LNCaP clone FGC (cell line): ENCODE measurements at regions not wholly inside any gene's neighbourhood (a gene's known extent, or its start where the extent isn't known, plus 50 kb on each side); places are given as distances from the start of the nearest gene placed in this dataset.

ENCODE experiments used
- DNase-seq: peaks from one replicate; pipeline ENCODE4 v3.0.0-alpha.2; 2011; ENCODE audit warnings: low read depth
- H3K4me3 ChIP-seq: 2 replicates; pipeline ENCODE4 v1.5.1; 2011; ENCODE audit warnings: mild to moderate bottlenecking, low read depth, low read length, control low read depth
- TF ChIP-seq, protein P1 (sequence below): IDR thresholded peaks from 2 replicates; pipeline ENCODE4 v1.5.1; 2012; ENCODE audit warnings: mild to moderate bottlenecking; ENCODE audit not compliant: control insufficient read depth, insufficient read depth; ENCODE audit errors: extremely low read depth

DNA sequence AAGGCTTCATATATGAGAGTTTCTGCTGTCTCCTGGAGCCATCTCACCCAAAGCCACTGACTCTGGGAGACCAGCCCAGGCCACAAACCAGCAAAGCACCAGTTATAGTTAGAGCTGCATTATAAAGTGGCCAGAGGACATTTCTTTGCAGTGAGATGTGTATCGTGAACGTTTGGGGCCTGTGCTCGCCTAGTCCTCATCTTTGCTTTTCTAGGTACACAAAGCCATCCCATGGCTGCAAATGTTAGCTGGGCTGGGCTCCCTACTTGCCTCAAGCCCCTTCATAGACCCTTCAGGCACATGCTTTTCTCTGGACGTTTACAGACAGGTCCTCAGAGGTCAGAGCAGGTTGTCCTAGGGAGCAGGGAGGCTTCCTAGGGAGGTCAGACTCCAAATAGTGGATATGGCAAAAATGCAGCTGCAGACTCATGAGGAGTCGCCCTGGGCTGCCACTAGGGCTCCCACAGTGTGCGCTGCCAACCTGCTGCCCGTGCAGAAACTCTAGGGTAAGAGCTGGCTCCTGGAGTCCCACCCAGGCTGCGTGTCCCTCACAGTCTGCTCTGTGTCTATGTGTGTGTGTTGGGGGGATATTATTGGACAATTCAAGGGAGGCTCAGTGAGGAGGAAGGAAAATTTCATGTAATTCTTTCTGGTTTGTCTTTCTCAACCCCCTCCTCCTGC is 141.0 kb downstream of the RPIA start:
- no peak overlapping the region for H3K4me3 ChIP-seq
- TF ChIP-seq, protein P1, sequence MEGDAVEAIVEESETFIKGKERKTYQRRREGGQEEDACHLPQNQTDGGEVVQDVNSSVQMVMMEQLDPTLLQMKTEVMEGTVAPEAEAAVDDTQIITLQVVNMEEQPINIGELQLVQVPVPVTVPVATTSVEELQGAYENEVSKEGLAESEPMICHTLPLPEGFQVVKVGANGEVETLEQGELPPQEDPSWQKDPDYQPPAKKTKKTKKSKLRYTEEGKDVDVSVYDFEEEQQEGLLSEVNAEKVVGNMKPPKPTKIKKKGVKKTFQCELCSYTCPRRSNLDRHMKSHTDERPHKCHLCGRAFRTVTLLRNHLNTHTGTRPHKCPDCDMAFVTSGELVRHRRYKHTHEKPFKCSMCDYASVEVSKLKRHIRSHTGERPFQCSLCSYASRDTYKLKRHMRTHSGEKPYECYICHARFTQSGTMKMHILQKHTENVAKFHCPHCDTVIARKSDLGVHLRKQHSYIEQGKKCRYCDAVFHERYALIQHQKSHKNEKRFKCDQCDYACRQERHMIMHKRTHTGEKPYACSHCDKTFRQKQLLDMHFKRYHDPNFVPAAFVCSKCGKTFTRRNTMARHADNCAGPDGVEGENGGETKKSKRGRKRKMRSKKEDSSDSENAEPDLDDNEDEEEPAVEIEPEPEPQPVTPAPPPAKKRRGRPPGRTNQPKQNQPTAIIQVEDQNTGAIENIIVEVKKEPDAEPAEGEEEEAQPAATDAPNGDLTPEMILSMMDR = no peak
- no peak for DNase-seq

DNA sequence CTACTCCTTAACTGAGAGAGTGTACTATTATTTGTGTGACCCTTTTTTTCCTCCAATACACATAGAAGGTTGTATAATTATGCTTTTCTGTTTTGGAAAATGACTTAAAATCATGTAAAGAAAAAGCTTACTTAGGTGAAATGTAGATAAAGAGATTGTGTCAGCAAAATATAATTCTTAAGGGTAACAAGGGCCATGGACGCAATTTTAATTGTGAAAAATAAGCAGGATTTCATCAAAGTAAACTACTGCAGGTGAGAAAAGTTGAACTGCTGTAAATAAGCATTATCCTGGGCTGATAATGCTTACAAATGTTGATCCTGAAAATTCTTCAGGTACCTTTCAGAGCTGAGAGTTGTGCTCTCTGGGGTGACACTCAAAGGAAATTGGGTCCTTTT is 141.5 kb downstream of the RPIA start:
- H3K4me3 ChIP-seq = no peak overlapping the region
- no peak for DNase-seq
- TF ChIP-seq, protein P1 = no peak

DNA sequence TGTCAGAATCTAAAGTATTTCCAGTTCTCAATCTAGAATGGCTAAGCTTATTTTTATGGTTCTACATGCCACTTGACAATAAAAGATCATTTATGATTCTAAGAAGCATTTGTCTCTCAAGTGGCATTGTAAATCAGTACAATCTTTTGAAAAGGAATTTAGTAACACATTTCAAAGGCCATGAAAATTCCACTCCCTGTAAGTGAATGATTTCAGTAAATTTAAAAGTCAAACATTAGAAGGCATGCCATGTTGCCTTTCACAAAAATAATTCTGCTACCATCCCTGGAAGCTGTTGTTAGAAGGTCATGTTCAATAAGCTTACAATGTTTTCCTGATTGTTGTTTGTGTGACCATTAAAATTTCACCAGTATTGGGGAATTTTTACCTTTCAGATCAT is 142.9 kb downstream of the RPIA start:
- TF ChIP-seq, protein P1 = no peak
- H3K4me3 ChIP-seq = no peak overlapping the region
- DNase-seq = no peak

DNA sequence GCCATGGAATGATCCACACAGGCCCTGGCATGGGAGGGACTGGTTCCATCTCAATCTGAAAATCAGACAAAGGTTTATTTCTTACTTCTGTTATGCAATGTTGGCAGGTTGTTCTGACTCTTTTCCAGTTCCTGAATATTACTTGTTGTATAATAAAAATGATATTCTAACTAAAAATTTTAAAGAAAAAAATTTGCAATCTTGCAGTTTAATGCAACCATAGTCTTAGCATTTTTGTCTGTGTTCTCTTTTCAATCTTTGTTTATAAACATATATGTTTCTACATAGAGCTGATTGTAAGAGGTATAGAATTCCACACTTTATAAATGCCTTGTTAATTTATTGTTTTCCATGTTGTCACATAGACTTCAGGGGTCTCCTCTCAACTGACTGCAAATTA is 143.4 kb downstream of the RPIA start:
- TF ChIP-seq, protein P1 = no peak
- H3K4me3 ChIP-seq = no peak overlapping the region
- DNase-seq = no peak

DNA sequence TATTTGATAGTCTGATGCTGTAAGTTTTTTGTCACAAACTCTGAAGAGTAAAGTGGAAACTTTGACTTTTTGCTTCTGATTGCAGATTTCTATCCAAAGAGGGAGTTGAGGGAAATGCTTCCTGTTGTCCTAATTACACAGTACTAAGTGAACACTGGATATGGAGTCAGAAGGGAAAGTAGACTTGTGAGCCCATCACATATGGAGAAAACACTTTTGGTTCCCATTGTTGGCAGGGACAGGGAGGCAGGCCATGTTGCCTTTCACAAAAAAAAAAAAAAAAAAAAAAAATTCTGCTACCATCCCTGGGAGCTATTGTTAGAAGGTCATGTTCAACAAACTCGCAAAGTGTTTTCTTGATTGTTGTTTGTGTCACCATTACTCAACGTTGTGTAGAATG is 144.3 kb downstream of the RPIA start:
- no peak for DNase-seq
- H3K4me3 ChIP-seq = no peak overlapping the region
- TF ChIP-seq, protein P1 = no peak

DNA sequence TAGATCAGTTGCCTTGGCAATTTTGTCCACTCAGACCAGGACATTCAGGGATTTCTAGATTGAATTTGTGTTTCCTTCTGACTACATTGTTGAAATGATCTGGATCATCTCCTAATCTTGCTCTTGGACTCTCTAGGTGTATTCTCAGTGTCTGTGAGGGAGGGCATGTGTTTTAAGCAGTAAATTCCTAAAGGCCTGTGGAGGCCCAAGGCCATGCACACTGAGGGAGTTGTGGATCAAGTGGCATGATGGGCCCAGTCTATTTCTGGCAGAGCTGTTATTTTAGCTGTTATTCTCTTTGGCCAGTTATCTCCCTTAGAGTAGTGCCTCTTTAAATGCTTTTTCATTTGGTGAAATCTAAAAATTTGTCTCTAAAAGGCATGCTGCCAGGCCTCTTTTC is 144.9 kb downstream of the RPIA start:
- H3K4me3 ChIP-seq = no peak overlapping the region
- DNase-seq = no peak
- TF ChIP-seq, protein P1 = no peak

DNA sequence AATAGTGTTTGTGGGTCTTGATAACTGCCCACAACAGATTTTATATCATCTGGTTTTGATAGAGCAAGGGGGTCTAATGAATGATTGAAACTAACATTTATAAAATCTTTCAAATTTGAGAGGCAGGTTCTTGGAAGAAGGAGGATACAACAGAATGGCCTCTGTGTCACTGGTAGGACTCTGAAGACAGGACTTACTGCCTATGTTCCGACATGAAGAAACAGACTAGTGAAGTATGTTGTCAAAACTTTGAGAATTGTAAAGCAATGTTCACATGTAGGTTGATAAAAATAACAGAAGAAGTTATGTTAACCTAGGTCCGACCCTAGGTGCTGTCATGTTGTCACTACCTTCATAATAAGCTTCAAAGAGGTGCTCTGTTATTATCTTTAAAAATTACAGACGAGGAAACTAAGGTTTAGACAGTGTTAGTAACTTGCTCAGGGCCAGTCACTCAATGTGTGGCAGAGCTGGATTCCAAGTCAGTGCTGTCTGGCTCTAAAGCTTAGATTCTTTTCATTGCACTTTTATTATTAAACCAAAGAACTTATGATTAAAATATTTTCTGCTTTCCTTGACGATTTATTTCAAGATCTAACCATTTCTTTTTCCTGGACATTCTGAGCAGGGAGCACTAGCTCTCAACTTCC is 146.2 kb downstream of the RPIA start:
- no peak for DNase-seq
- no peak overlapping the region for H3K4me3 ChIP-seq
- TF ChIP-seq, protein P1 = no peak
